Nephron progenitor cell (in vitro differentiated cells): ENCODE measurements at regions not wholly inside any gene's neighbourhood (a gene's known extent, or its start where the extent isn't known, plus 50 kb on each side); places are given as distances from the start of the nearest gene placed in this dataset.
"Not testable (repeated sequence)": the region's sequence is repeated elsewhere in the genome, so short reads cannot be mapped to it uniquely, and the experiment has no call there.

ENCODE experiments used
- DNase-seq: peaks from one replicate; pipeline ENCODE4 v3.0.0; 2021
- H3K27ac Mint-ChIP-seq: 2 replicates; pipeline ENCODE4 v1.8.0; 2021; ENCODE audit warnings: mild to moderate bottlenecking, moderate library complexity, mixed read lengths
- H3K27me3 Mint-ChIP-seq: 2 replicates; pipeline ENCODE4 v1.8.0; 2021; ENCODE audit warnings: mild to moderate bottlenecking, low read depth, mixed read lengths; ENCODE audit not compliant: poor library complexity
- H3K36me3 Mint-ChIP-seq: 2 replicates; pipeline ENCODE4 v1.8.0; 2021; ENCODE audit warnings: low read depth, mixed read lengths
- H3K4me1 Mint-ChIP-seq: 2 replicates; pipeline ENCODE4 v1.8.0; 2021; ENCODE audit warnings: mixed read lengths
- H3K4me3 Mint-ChIP-seq: 2 replicates; pipeline ENCODE4 v1.8.0; 2021; ENCODE audit warnings: mild to moderate bottlenecking, moderate library complexity, mixed read lengths
- H3K9me3 Mint-ChIP-seq: 2 replicates; pipeline ENCODE4 v1.8.0; 2021; ENCODE audit warnings: mild to moderate bottlenecking, moderate library complexity, mixed read lengths
- TF ChIP-seq, protein P1 (sequence below): fragments of 200-600 bp; sonication (generic); IDR thresholded peaks from 2 replicates; pipeline ENCODE4 v1.5.0; 2021; ENCODE audit warnings: antibody characterized with exemption

DNA sequence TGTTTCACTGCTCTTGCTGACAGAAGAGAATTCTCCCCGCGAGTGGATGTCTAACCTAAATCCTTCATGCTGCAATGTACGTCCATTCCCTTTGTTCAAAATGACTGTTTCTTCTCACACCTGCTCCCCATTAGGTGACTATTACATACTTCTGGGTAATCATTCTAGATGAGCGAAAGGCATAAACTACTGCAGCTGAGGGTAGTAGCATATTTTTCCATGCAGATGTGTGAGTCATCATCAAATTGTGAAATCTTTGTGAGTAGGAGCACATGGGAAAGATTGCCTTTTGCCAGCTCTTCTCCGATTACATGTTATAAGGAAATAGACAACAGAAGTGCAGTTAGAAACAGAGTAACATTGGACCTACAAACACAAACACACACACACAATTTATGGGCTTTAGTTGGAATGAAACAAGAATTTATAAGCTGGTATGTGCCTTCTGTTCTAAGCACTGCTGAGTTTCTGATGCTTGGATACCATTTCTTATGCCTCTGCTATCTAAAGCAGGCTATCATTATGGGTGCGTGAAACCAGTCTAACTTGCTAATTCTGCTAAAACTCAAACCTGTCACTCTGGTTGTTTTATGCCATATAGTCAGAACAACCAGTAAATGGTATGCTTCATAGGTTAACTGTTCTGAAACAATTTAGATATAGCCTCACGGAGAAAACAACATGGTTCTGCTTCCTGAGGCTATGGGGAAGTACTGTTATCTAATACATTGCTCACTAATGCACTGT is 346.9 kb upstream of the PSMD7 start:
- H3K4me3 Mint-ChIP-seq, result no peak overlapping the region

DNA sequence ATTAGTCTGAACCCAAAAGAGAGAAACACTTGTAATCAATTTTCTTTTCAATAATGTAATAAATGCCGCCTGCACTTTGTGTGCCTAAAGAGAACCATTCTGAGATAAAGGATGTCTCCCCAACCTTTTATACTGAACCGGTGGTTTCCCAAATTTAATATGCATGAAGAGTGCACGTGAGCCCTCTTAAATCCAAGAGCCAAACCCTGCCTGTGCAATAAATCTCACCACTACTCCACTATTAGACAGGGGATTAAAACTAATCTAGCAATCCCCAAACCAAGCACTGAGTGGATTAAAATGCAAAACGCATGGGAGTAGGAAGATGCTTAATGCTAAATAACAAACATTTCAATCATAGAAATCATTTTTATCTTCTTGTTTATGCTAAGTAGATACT is 351.0 kb upstream of the PSMD7 start:
- H3K4me1 Mint-ChIP-seq, result no peaks in the 10 kb centered on the region
- peaks cover 5% of the 10 kb centered on the region for H3K27me3 Mint-ChIP-seq
- no peak overlapping the region for H3K4me3 Mint-ChIP-seq
- TF ChIP-seq, protein P1, sequence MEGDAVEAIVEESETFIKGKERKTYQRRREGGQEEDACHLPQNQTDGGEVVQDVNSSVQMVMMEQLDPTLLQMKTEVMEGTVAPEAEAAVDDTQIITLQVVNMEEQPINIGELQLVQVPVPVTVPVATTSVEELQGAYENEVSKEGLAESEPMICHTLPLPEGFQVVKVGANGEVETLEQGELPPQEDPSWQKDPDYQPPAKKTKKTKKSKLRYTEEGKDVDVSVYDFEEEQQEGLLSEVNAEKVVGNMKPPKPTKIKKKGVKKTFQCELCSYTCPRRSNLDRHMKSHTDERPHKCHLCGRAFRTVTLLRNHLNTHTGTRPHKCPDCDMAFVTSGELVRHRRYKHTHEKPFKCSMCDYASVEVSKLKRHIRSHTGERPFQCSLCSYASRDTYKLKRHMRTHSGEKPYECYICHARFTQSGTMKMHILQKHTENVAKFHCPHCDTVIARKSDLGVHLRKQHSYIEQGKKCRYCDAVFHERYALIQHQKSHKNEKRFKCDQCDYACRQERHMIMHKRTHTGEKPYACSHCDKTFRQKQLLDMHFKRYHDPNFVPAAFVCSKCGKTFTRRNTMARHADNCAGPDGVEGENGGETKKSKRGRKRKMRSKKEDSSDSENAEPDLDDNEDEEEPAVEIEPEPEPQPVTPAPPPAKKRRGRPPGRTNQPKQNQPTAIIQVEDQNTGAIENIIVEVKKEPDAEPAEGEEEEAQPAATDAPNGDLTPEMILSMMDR, result no peak
- no peaks in the 10 kb centered on the region for H3K9me3 Mint-ChIP-seq
- no peak overlapping the region for H3K27ac Mint-ChIP-seq
- H3K36me3 Mint-ChIP-seq, result no peaks in the 10 kb centered on the region
- no peak for DNase-seq

More for the DNA sequence above, 346.9 kb upstream of the PSMD7 start:
- TF ChIP-seq, protein P1, result no peak
- no peaks in the 10 kb centered on the region for H3K36me3 Mint-ChIP-seq
- peaks cover 7% of the 10 kb centered on the region for H3K4me1 Mint-ChIP-seq
- H3K27me3 Mint-ChIP-seq, result peaks cover 12% of the 10 kb centered on the region
- no peaks in the 10 kb centered on the region for H3K9me3 Mint-ChIP-seq
- no peak for DNase-seq
- no peak overlapping the region for H3K27ac Mint-ChIP-seq

DNA sequence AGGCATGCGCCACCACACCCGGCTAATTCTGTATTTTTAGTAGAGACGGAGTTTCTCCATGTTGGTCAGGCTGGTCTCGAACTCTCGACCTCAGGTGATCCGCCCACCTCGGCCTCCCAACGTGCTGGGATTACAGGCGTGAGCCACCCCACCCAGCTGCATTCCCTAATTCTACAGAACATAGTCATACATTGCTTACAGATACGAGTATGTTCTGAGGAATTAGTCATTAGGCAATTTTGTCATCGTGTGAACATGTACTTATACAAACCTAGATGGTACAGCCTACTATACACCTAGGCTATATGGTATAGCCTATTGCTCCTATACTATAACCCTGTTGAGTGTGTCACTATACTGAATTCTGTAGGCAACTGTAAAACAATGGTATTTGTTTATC is 353.4 kb upstream of the PSMD7 start:
- not testable (repeated sequence) for H3K27me3 Mint-ChIP-seq, H3K4me1 Mint-ChIP-seq, H3K9me3 Mint-ChIP-seq, H3K27ac Mint-ChIP-seq, H3K4me3 Mint-ChIP-seq, H3K36me3 Mint-ChIP-seq, DNase-seq

DNA sequence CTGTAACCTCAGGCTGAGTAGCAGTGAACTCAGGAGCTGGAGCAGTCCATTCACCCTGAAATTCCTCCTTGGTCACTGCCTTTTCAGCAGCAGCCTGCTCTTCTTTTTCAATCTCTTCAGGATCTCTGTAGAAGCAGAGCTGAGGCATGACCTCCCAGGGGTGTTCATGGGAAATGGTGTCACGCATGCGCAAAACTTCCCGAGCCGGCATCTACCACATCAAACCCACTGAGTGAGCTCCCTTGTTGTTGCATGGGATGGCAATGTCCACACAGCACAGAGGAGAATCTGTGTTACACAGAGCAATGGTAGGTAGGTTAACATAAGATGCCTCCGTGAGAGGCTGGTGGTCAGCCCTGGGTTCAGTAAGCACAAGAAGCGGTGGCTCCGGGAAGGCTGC is 355.8 kb upstream of the PSMD7 start:
- H3K9me3 Mint-ChIP-seq, result peaks cover 15% of the 10 kb centered on the region
- H3K4me3 Mint-ChIP-seq, H3K27ac Mint-ChIP-seq, H3K27me3 Mint-ChIP-seq, H3K36me3 Mint-ChIP-seq, H3K4me1 Mint-ChIP-seq, DNase-seq: not testable (repeated sequence)

DNA sequence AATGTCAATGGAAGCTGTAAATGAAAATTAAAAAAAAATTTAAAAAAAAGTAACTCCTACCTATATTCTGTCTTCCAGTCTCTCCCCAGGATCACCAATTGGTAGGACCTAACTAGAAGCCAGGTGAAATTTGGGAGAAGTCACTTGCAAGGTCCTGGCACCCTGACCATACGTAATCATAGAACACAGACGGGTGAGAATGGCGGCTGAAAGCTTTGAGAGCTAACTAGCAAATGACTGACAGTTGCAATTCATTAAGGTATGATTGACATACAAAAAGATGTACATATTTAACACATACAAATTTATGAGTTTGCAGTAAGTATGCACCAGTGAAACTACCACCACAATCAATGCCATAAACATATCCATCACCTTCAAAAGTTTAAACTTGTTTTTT is 372.7 kb upstream of the PSMD7 start:
- Mint-ChIP-seq H3K36me3 (no peaks in the 10 kb centered on the region), H3K27ac (no peak overlapping the region), H3K9me3 (peaks cover 17% of the 10 kb centered on the region), H3K4me3 (no peak overlapping the region), H3K4me1 (no peaks in the 10 kb centered on the region), H3K27me3 (no peaks in the 10 kb centered on the region)
- no peak for DNase-seq
- TF ChIP-seq, protein P1, result no peak

DNA sequence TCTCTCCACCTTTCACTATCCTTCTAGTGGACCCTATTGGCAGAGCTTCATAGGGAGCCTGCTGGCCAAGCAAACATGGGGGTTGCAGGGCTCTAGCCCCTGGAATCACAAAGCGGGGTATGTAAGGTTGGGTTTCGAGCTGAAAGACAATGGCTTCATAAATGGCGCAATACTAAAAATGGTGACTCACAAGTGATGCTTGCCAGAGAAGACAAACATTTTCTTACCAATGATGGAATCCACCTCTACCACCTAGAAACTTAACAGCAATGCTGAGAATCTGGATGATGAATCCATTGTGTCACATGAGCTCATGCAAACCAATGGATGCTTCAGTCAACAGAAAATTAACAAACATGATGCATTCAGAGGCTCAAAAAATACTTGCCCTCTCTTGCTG is 375.3 kb upstream of the PSMD7 start:
- Mint-ChIP-seq H3K9me3 (no peaks in the 10 kb centered on the region), H3K27me3 (peaks cover 3% of the 10 kb centered on the region), H3K4me3 (no peak overlapping the region), H3K4me1 (peaks cover 5% of the 10 kb centered on the region), H3K27ac (no peak overlapping the region), H3K36me3 (no peaks in the 10 kb centered on the region)
- DNase-seq, result no peak
- TF ChIP-seq, protein P1, result no peak
